PC-3 (cell line): ENCODE measurements at regions not wholly inside any gene's neighbourhood (a gene's known extent, or its start where the extent isn't known, plus 50 kb on each side); places are given as distances from the start of the nearest gene placed in this dataset.

Experiments
- ATAC-seq: fragments of 200-7000 bp; cut with Tn5 transposase; 2 replicates; pipeline ENCODE4 v1.9.1; 2020; ENCODE audit warnings: mild to moderate bottlenecking, moderate library complexity
- BruUV-seq: library from RNA; stranded (reverse); fragments of 400-500 nt; replicated peaks from 2 replicates; lab custom pipeline; 2021; lab: Mats Ljungman, UMichigan
- CTCF ChIA-PET: fragments of 300-600 bp; sonication (Branson Sonifier 250); formaldehyde crosslinking; loops from one replicate; lab custom pipeline; 2022; ENCODE audit warnings: antibody characterized with exemption; lab: Charles Lee
- POLR2A ChIA-PET: fragments of 300-600 bp; sonication (Branson Sonifier 250); formaldehyde crosslinking; loops from one replicate; lab custom pipeline; 2022; ENCODE audit warnings: antibody characterized with exemption; ENCODE audit not compliant: unreplicated experiment; lab: Charles Lee
- DNase-seq: peaks from one replicate; pipeline ENCODE4 v3.0.0-alpha.2; 2015
- H2AFZ ChIP-seq: fragments of 300-600 bp; sonication (generic); 2 replicates; pipeline ENCODE4 v1.6.0; 2016; ENCODE audit warnings: antibody characterized with exemption, low read length
- H3F3A ChIP-seq: fragments of 300-600 bp; sonication (generic); one replicate; pipeline ENCODE4 v1.6.0; 2017; ENCODE audit warnings: antibody characterized with exemption, low read length, control low read depth, mild to moderate bottlenecking; ENCODE audit not compliant: unreplicated experiment
- H3K27ac ChIP-seq: fragments of 300-600 bp; sonication (generic); 2 replicates; pipeline ENCODE4 v1.5.1; 2016; ENCODE audit warnings: mild to moderate bottlenecking, low read length
- H3K27me3 ChIP-seq: fragments of 300-600 bp; sonication (generic); 2 replicates; pipeline ENCODE4 v1.6.1; 2016; ENCODE audit warnings: low read length, mixed read lengths
- H3K36me3 ChIP-seq: fragments of 300-600 bp; sonication (generic); 2 replicates; pipeline ENCODE4 v1.6.1; 2016; ENCODE audit warnings: low read depth, mixed run types, low read length, mixed read lengths
- H3K4me1 ChIP-seq: fragments of 300-600 bp; sonication (generic); 2 replicates; pipeline ENCODE4 v1.5.1; 2016; ENCODE audit warnings: low read length; ENCODE audit not compliant: insufficient read depth
- H3K4me2 ChIP-seq: fragments of 300-600 bp; sonication (generic); 2 replicates; pipeline ENCODE4 v1.6.0; 2016; ENCODE audit warnings: low read length
- H3K4me3 ChIP-seq: fragments of 300-600 bp; sonication (generic); 2 replicates; pipeline ENCODE4 v1.5.1; 2016; ENCODE audit warnings: mild to moderate bottlenecking, low read length, mixed read lengths
- H3K79me2 ChIP-seq: fragments of 300-600 bp; sonication (generic); 2 replicates; pipeline ENCODE4 v1.6.1; 2017; ENCODE audit warnings: low read length, mixed read lengths
- H3K9ac ChIP-seq: fragments of 300-600 bp; sonication (generic); 2 replicates; pipeline ENCODE4 v1.6.0; 2016; ENCODE audit warnings: mild to moderate bottlenecking, low read length
- H3K9me2 ChIP-seq: fragments of 300-600 bp; sonication (generic); replicated peaks from 2 replicates; pipeline ENCODE4 v1.6.1; 2016; ENCODE audit warnings: mixed run types, low read length, mixed read lengths
- H3K9me3 ChIP-seq: fragments of 300-600 bp; sonication (generic); 2 replicates; pipeline ENCODE4 v1.6.1; 2016; ENCODE audit warnings: low read length, mixed read lengths
- H4K20me1 ChIP-seq: fragments of 300-600 bp; sonication (generic); 2 replicates; pipeline ENCODE4 v1.6.1; 2016; ENCODE audit warnings: low read length, mixed read lengths
- EZH2 ChIP-seq: fragments of 300-600 bp; sonication (generic); IDR thresholded peaks from one replicate; pipeline ENCODE4 v1.6.1; 2017; ENCODE audit warnings: antibody characterized with exemption, mild to moderate bottlenecking, low read length; ENCODE audit not compliant: unreplicated experiment
- EZH2phosphoT487 ChIP-seq: fragments of 300-600 bp; sonication (generic); IDR thresholded peaks from 2 replicates; pipeline ENCODE4 v1.6.1; 2018; ENCODE audit warnings: mild to moderate bottlenecking, antibody characterized with exemption, low read length, borderline replicate concordance
- intact Hi-C: fragments of 100-400 bp; cut with micrococcal nuclease; formaldehyde crosslinking; loops from 2 replicates; pipeline ENCODE4 v1.9.0; 2023
- TF ChIP-seq, protein P1 (sequence below): fragments of 300-600 bp; sonication (generic); conservative IDR thresholded peaks from 2 replicates; pipeline ENCODE4 v1.5.1; 2017; ENCODE audit warnings: antibody characterized with exemption, low read depth, mild to moderate bottlenecking, low read length

DNA sequence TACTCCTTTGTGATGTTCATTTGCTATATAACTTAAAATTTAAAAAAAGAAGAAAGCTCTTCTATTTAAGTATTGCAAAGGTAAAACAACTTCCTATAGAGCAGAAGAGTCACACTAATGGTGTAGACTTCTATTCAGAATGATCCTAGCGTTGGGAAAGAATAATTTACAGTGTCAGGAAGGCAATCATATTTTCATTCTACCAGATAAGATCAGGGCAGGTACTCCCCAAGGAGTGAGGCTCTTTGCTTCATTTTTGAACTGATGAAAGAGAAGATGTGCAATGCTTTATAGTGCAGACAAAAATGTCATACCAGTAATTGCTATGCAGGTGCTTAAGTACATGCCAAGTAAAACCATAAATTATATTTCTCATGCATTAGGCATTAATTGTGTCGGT, 1193.0 kb downstream of the PCDH9 start:
- Histone ChIP-seq H3K36me3 (no peaks in the 10 kb centered on the region), H3K9me2 (no peaks in the 10 kb centered on the region), H2AFZ (no peak overlapping the region), H3K9ac (no peak overlapping the region), H3K27me3 (no peaks in the 10 kb centered on the region), H3K4me3 (no peak overlapping the region), H3K79me2 (no peaks in the 10 kb centered on the region), H4K20me1 (no peaks in the 10 kb centered on the region), H3F3A (no peaks in the 10 kb centered on the region), H3K4me1 (no peaks in the 10 kb centered on the region), H3K27ac (no peak overlapping the region), H3K9me3 (no peaks in the 10 kb centered on the region), H3K4me2 (no peak overlapping the region)
- ChIA-PET POLR2A (no interaction called here), CTCF (no interaction called here)
- BruUV-seq: no TSS peak
- no peak for ATAC-seq
- intact Hi-C loops: no loop called here
- no peak for DNase-seq
- TF ChIP-seq, protein P1, sequence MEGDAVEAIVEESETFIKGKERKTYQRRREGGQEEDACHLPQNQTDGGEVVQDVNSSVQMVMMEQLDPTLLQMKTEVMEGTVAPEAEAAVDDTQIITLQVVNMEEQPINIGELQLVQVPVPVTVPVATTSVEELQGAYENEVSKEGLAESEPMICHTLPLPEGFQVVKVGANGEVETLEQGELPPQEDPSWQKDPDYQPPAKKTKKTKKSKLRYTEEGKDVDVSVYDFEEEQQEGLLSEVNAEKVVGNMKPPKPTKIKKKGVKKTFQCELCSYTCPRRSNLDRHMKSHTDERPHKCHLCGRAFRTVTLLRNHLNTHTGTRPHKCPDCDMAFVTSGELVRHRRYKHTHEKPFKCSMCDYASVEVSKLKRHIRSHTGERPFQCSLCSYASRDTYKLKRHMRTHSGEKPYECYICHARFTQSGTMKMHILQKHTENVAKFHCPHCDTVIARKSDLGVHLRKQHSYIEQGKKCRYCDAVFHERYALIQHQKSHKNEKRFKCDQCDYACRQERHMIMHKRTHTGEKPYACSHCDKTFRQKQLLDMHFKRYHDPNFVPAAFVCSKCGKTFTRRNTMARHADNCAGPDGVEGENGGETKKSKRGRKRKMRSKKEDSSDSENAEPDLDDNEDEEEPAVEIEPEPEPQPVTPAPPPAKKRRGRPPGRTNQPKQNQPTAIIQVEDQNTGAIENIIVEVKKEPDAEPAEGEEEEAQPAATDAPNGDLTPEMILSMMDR: no peak
- TF ChIP-seq EZH2phosphoT487: no peak

- Histone ChIP-seq H3F3A (no peaks in the 10 kb centered on the region), H4K20me1 (no peaks in the 10 kb centered on the region), H3K79me2 (no peaks in the 10 kb centered on the region), H2AFZ (no peak overlapping the region), H3K27me3 (no peaks in the 10 kb centered on the region), H3K9me3 (no peaks in the 10 kb centered on the region), H3K36me3 (no peaks in the 10 kb centered on the region), H3K4me2 (no peak overlapping the region), H3K9me2 (no peaks in the 10 kb centered on the region), H3K4me1 (no peaks in the 10 kb centered on the region), H3K4me3 (no peak overlapping the region), H3K9ac (no peak overlapping the region), H3K27ac (no peak overlapping the region)
- DNase-seq (no peak), ATAC-seq (no peak)
- TF ChIP-seq EZH2phosphoT487 (no peak), EZH2 (no peak)
- TF ChIP-seq, protein P1: no peak
- intact Hi-C loops: no loop called here
- ChIA-PET POLR2A (interaction anchor here (0.6 kb wide), 1 partner anchor 1438 kb away, joined by 3 read pairs; no protein-coding TSS in a partner anchor), CTCF (no interaction called here)
- no TSS peak for BruUV-seq
These were observed 1193.5 kb downstream of the PCDH9 start for GRCh38 chr13:66036636-66037035.

- Histone ChIP-seq H3K4me1 (no peaks in the 10 kb centered on the region), H3K36me3 (no peaks in the 10 kb centered on the region), H3K4me3 (no peak overlapping the region), H3K79me2 (no peaks in the 10 kb centered on the region), H3K9me2 (no peaks in the 10 kb centered on the region), H3F3A (no peaks in the 10 kb centered on the region), H3K27ac (no peak overlapping the region), H3K4me2 (no peak overlapping the region), H3K9me3 (no peaks in the 10 kb centered on the region), H3K9ac (no peak overlapping the region), H3K27me3 (no peaks in the 10 kb centered on the region), H2AFZ (no peak overlapping the region), H4K20me1 (no peaks in the 10 kb centered on the region)
- ChIA-PET POLR2A (interaction anchor here (0.6 kb wide), 1 partner anchor 1437 kb away, joined by 3 read pairs; no protein-coding TSS in a partner anchor), CTCF (no interaction called here)
- TF ChIP-seq EZH2 (no peak), EZH2phosphoT487 (no peak)
- TF ChIP-seq, protein P1: no peak
- no TSS peak for BruUV-seq
- intact Hi-C loops: no loop called here
- DNase-seq (no peak), ATAC-seq (no peak)
These were observed 1194.0 kb downstream of the PCDH9 start for GRCh38 chr13:66036024-66036614.
